Adipocyte (in vitro differentiated cells): ENCODE measurements at regions not wholly inside any gene's neighbourhood (a gene's known extent, or its start where the extent isn't known, plus 50 kb on each side); places are given as distances from the start of the nearest gene placed in this dataset.

Experiments used
- DNase-seq: peaks from one replicate; pipeline ENCODE4 v3.0.0-alpha.2; 2015; ENCODE audit warnings: low read depth
- H3K27me3 ChIP-seq: replicated peaks from 2 replicates; pipeline ENCODE4 v1.7.0; 2013; ENCODE audit warnings: mild to moderate bottlenecking, low read length, moderate library complexity; ENCODE audit not compliant: control insufficient read depth, insufficient read depth
- H3K36me3 ChIP-seq: 2 replicates; pipeline ENCODE4 v1.7.0; 2013; ENCODE audit warnings: low read length, mild to moderate bottlenecking, moderate library complexity; ENCODE audit not compliant: control insufficient read depth, insufficient read depth, severe bottlenecking
- H3K4me1 ChIP-seq: 2 replicates; pipeline ENCODE4 v1.7.0; 2013; ENCODE audit warnings: mild to moderate bottlenecking, low read length, moderate library complexity; ENCODE audit not compliant: control insufficient read depth, insufficient read depth
- H3K4me3 ChIP-seq: 2 replicates; pipeline ENCODE4 v1.7.0; 2013; ENCODE audit warnings: mild to moderate bottlenecking, low read length, moderate library complexity
- H3K9ac ChIP-seq: 2 replicates; pipeline ENCODE4 v1.7.0; 2013; ENCODE audit warnings: mild to moderate bottlenecking, low read length, moderate library complexity
- H3K9me3 ChIP-seq: 2 replicates; pipeline ENCODE4 v1.7.0; 2013; ENCODE audit warnings: mild to moderate bottlenecking, low read length, moderate library complexity; ENCODE audit not compliant: control insufficient read depth

DNA sequence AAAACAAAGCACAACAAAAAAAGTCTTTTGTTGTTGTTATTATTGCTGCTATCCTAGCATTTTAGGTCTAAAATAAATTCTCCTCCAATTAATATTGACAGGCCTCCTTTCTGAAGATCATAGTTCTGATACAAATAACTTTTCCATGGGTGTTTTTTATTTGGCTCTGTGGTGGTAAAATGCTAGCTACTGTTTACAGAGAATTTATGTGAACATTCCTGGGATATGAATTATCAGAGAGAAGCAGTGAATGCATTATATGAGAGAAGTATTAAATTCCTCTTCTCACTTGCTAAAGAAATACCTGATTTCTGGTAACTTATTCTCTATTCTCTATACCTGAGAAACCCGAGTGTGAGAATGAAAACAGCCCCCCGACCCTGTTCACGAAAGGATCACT is 57.5 kb upstream of the TMCO5A start:
- Histone ChIP-seq H3K4me1 (peaks cover 49% of the 10 kb centered on the region), H3K36me3 (no peaks in the 10 kb centered on the region), H3K9ac (no peak overlapping the region), H3K4me3 (no peak overlapping the region), H3K27me3 (no peaks in the 10 kb centered on the region), H3K9me3 (no peaks in the 10 kb centered on the region)
- no peak for DNase-seq

DNA sequence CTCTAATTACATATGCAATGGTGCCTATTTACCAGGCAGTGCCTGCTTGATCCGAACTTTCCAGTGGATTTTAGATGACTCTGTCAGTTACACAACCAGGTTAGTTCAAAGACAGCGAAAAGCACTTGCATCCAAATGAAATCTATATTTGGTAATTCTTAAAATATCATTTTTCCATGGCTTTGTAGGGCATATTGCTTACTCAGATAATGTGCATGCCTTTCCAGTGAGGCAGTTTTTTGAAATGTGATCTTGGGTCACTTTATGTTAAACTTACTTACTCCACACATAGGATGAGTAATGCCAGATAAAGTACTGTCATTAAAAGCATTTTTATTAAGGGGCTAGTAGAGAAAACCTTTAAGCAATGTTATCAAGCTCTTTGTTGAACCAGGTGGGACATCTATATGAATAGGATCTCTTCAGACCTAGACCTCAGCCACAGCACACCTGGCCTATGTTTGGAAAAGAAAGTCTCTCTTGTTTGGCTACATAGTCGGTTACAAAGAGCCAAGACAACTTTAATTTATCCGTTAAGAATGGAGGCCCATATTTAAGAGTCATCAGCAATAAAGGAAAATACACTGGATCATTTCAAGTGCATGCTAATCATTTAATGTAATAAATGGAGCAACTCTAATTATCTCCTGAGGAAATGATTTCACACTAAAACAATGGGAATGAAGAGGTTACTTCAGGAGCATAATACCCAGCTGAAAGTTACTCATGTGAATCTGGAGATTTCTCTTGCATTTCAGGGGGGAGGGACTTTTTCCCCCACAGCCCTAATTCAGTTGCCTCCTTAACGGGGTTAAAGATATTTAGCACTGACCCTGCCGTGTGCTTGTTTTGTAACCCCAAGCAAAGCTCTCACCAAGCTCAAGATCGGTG is 56.3 kb upstream of the TMCO5A start:
- H3K27me3 ChIP-seq: no peaks in the 10 kb centered on the region
- peak overlapping the region; percentile 39 for H3K9ac ChIP-seq
- no peaks in the 10 kb centered on the region for H3K36me3 ChIP-seq
- H3K4me3 ChIP-seq: peak overlapping the region; percentile 21
- H3K4me1 ChIP-seq: peaks cover 39% of the 10 kb centered on the region
- DNase-seq: peak; percentile 88
- no peaks in the 10 kb centered on the region for H3K9me3 ChIP-seq

DNA sequence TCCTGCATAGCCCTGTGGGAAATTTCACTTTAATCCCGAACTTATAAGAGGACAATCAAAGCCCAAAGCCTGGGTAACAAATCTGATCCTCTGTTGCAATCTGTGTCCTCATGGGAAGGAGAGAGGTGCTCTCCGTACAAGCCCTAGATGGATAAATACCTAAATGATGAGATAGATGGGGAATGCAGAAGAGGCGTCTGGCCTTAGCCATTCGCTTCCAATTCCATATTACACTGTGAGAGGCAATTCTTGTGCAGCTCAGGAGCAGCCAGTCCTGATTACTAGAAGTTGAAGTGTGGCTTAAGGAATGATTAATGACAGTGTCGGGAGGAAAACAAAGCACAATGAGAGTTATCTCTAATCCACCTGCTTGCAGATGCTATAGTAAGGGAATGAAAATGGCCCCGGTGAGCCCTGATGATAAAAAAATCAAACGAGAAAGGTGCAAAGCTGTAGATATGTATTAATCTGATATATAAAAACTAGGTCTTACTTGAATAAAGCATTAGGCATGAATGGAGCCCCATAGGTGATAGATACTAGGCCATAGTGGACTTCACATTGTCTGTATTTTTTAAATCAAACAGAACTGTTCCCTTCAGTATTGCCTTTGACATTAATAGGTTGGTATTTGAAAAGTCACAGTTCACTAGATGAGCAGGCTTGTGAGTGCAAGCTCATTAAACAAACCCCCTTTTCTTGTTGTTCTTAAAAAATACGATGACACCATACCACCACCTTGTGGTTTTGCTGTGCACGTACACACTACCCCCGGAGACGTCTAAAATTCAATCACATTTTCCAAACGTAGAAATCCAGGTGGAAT is 54.2 kb upstream of the TMCO5A start:
- Histone ChIP-seq H3K9me3 (no peaks in the 10 kb centered on the region), H3K4me3 (no peak overlapping the region), H3K27me3 (no peaks in the 10 kb centered on the region), H3K36me3 (no peaks in the 10 kb centered on the region), H3K4me1 (peaks cover 34% of the 10 kb centered on the region), H3K9ac (peak overlapping the region; percentile 32)
- peak; percentile 78 for DNase-seq

DNA sequence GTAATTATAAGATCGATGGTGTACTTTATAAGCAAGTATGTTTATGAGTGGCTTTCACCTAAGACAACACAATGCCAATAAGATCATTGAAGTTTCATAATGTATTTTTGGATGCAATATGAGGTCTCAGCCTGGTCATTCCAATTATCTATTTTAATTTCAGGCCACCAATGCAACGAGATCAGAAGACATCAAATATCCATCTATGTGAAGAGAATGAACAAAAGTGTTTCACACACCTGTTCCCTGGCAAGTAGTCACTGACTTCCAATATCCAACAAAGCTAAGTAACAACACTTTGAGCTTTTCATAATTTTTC is 53.6 kb upstream of the TMCO5A start:
- Histone ChIP-seq H3K4me1 (peaks cover 36% of the 10 kb centered on the region), H3K4me3 (no peak overlapping the region), H3K9ac (no peak overlapping the region), H3K36me3 (no peaks in the 10 kb centered on the region), H3K9me3 (no peaks in the 10 kb centered on the region), H3K27me3 (no peaks in the 10 kb centered on the region)
- no peak for DNase-seq

- Histone ChIP-seq H3K27me3 (no peaks in the 10 kb centered on the region), H3K4me3 (no peak overlapping the region), H3K9me3 (no peaks in the 10 kb centered on the region), H3K36me3 (no peaks in the 10 kb centered on the region), H3K4me1 (peaks cover 36% of the 10 kb centered on the region), H3K9ac (no peak overlapping the region)
- DNase-seq: no peak
Observed at GRCh38 chr15:37881237-37882013, 53.0 kb upstream of the TMCO5A start.

DNA sequence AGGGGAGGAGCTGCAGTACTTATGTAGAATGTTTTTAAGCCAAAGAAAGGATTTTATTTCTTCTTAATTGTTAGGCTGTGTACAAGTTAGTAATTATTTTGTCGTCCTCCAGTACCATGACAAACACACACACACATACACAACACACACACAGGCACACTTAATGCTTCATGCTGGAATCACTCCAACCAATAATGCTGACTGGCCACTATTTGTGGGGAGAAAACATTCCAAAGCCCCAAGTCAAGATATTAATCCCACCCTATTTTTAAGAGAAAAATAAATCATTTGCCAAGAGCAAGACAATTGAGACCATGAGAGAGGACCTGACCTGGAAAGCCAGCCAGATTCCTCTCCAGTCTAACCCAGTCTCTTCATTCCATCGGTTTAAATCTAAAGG is 51.8 kb upstream of the TMCO5A start:
- H3K27me3 ChIP-seq: no peaks in the 10 kb centered on the region
- H3K9me3 ChIP-seq: no peaks in the 10 kb centered on the region
- H3K4me1 ChIP-seq: peaks cover 31% of the 10 kb centered on the region
- no peaks in the 10 kb centered on the region for H3K36me3 ChIP-seq
- no peak for DNase-seq
- no peak overlapping the region for H3K9ac ChIP-seq
- H3K4me3 ChIP-seq: no peak overlapping the region
